ENCODE measurements at regions not wholly inside any gene's neighbourhood (a gene's known extent, or its start where the extent isn't known, plus 50 kb on each side); places are given as distances from the start of the nearest gene placed in this dataset.

DNA sequence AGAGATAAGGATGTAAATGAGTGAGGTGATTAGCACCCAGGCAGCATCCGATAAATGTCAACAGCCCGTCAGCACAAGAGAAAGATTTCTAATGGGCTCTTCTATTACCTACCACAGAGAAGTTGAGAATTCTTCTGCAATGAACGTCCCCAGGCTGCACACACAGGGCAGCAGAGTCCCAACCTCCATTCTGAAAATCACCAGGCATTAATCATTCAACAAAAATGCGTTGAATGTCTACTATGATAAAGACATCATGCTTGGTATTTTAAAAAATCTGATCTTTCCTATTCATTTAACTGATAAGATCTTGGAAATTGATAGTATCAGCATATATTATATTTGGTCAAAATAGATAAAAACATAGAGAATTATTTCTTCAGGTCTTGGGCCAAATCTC, 59.5 kb upstream of the VGLL2 start:
- H2BK15ac ChIP-seq (ENCODE audit: low read depth, poor library complexity, severe bottlenecking) = no peak overlapping the region
- H3K9ac ChIP-seq (ENCODE audit: low read length) = no peak overlapping the region
- no peak overlapping the region for H3K27ac ChIP-seq (ENCODE audit: low read length, poor library complexity, severe bottlenecking)
- no peak overlapping the region for H3K23ac ChIP-seq (ENCODE audit: low read length in 2 of 2)
- H2BK12ac ChIP-seq (ENCODE audit: low read length in 2 of 2) = no peak overlapping the region
- no peak overlapping the region for H3K14ac ChIP-seq (ENCODE audit: low read length in 2 of 2)
- no peak overlapping the region for H2BK5ac ChIP-seq (ENCODE audit: low read depth, low read length, poor library complexity, severe bottlenecking)
- no peak overlapping the region for H3K4me3 ChIP-seq (ENCODE audit: insufficient read depth in 1 of 2, low read depth in 1 of 2, low read length in 2 of 2)
- no peak overlapping the region for H3K4me2 ChIP-seq (ENCODE audit: low read length, poor library complexity, severe bottlenecking)
- no peak overlapping the region for H4K91ac ChIP-seq (ENCODE audit: low read length)
- no peaks in the 10 kb centered on the region for H3K27me3 ChIP-seq (ENCODE audit: control insufficient read depth in 1 of 2, insufficient read depth in 1 of 2, low read length in 2 of 2)
- 22% methylated on average over 3 of the region's 4 CpGs for WGBS
- H2BK120ac ChIP-seq (ENCODE audit: low read depth, low read length) = no peak overlapping the region
- no peaks in the 10 kb centered on the region for H3K36me3 ChIP-seq (ENCODE audit: control insufficient read depth in 1 of 2, insufficient read depth in 2 of 2, low read depth in 1 of 2, low read length in 2 of 2)
- H3K9me3 ChIP-seq (ENCODE audit: control insufficient read depth, low read length) = no peaks in the 10 kb centered on the region
- H3K79me1 ChIP-seq (replicated peaks; ENCODE audit: low read length, poor library complexity, severe bottlenecking) = no peaks in the 10 kb centered on the region
- H3K4ac ChIP-seq (ENCODE audit: low read depth in 1 of 2, low read length in 2 of 2) = no peak overlapping the region
- H3K4me1 ChIP-seq (ENCODE audit: control insufficient read depth, insufficient read depth, low read depth, low read length) = no peaks in the 10 kb centered on the region
- no peak overlapping the region for H2AK5ac ChIP-seq (ENCODE audit: low read length, severe bottlenecking)
- no peak overlapping the region for H3K18ac ChIP-seq (ENCODE audit: low read depth in 1 of 2, low read length in 2 of 2)
- no peak overlapping the region for H4K8ac ChIP-seq (ENCODE audit: low read length)
- no peak overlapping the region for H2AFZ ChIP-seq (ENCODE audit: low read depth, low read length)
- DNase-seq = no peak

DNA sequence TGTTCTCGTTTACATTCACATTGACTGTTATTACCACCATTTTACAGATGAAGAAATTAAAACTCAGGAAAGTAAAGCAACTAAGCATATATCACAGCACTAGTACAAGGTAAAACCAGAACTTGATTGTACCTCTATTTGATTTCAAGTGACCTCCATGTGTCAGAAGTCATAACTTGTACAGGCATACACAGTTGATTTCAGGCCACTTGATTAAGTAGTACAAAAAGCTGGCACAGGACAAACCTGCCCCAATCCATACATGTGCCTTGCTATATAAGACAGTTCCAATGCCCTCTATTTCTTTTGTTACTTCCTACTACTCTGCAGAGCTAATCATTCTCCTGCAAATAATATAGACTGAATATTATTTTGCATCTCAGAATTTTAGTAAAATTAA, 58.8 kb upstream of the VGLL2 start:
- H3K23ac ChIP-seq (ENCODE audit: low read length in 2 of 2) = no peak overlapping the region
- no peak overlapping the region for H4K8ac ChIP-seq (ENCODE audit: low read length)
- H3K4ac ChIP-seq (ENCODE audit: low read depth in 1 of 2, low read length in 2 of 2) = no peak overlapping the region
- H3K27me3 ChIP-seq (ENCODE audit: control insufficient read depth in 1 of 2, insufficient read depth in 1 of 2, low read length in 2 of 2) = no peaks in the 10 kb centered on the region
- H2AK5ac ChIP-seq (ENCODE audit: low read length, severe bottlenecking) = no peak overlapping the region
- DNase-seq = no peak
- H3K4me2 ChIP-seq (ENCODE audit: low read length, poor library complexity, severe bottlenecking) = no peak overlapping the region
- no peak overlapping the region for H2BK12ac ChIP-seq (ENCODE audit: low read length in 2 of 2)
- H3K14ac ChIP-seq (ENCODE audit: low read length in 2 of 2) = no peak overlapping the region
- H3K79me1 ChIP-seq (replicated peaks; ENCODE audit: low read length, poor library complexity, severe bottlenecking) = no peaks in the 10 kb centered on the region
- H3K18ac ChIP-seq (ENCODE audit: low read depth in 1 of 2, low read length in 2 of 2) = no peak overlapping the region
- no peak overlapping the region for H2AFZ ChIP-seq (ENCODE audit: low read depth, low read length)
- H3K9ac ChIP-seq (ENCODE audit: low read length) = no peak overlapping the region
- no peak overlapping the region for H4K91ac ChIP-seq (ENCODE audit: low read length)
- no peak overlapping the region for H3K4me3 ChIP-seq (ENCODE audit: insufficient read depth in 1 of 2, low read depth in 1 of 2, low read length in 2 of 2)
- no peak overlapping the region for H2BK5ac ChIP-seq (ENCODE audit: low read depth, low read length, poor library complexity, severe bottlenecking)
- H2BK120ac ChIP-seq (ENCODE audit: low read depth, low read length) = no peak overlapping the region
- no peaks in the 10 kb centered on the region for H3K4me1 ChIP-seq (ENCODE audit: control insufficient read depth, insufficient read depth, low read depth, low read length)
- H3K27ac ChIP-seq (ENCODE audit: low read length, poor library complexity, severe bottlenecking) = no peak overlapping the region
- 100% methylated on average over 1 of the region's 1 CpG for WGBS
- H3K9me3 ChIP-seq (ENCODE audit: control insufficient read depth, low read length) = no peaks in the 10 kb centered on the region
- H3K36me3 ChIP-seq (ENCODE audit: control insufficient read depth in 1 of 2, insufficient read depth in 2 of 2, low read depth in 1 of 2, low read length in 2 of 2) = no peaks in the 10 kb centered on the region
- no peak overlapping the region for H2BK15ac ChIP-seq (ENCODE audit: low read depth, poor library complexity, severe bottlenecking)

DNA sequence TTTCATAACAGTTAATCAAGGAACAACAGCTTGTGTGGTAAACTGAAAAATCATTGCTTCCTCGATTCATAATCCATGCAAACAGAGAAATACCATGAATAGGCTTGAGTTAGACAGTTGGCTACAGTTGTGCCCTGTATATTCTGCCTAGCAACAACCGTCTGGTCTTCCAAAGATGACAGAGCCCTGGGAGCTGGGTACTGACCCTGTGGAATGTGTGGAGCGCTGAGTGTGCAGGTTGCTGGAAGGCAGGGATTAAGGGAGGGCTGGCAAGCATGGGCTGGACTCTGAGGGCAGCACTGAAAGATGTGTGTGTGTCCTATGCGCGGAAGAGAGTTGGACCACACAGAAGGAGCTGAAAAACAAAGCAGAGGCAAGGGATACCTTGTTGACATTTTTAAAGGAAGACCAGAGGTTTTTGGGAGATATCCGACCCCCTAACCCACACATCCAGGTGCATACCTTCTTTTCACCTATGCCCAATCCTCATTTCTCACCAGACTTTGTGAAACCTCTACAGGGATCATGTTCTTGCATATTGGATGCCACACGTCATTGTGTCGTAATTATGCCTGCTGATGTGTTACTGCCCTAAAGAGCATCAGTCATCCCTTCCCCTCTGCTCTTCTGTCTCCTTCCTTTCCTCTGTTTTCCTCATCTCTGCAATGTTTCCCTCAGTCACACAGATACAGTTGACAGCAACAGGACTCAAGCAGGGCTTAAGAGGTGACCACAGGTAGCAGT, 58.2 kb upstream of the VGLL2 start:
- Histone ChIP-seq H2AK5ac (ENCODE audit: low read length, severe bottlenecking) (no peak overlapping the region), H4K8ac (ENCODE audit: low read length) (no peak overlapping the region), H2BK12ac (ENCODE audit: low read length in 2 of 2) (no peak overlapping the region), H2BK120ac (ENCODE audit: low read depth, low read length) (no peak overlapping the region), H3K36me3 (ENCODE audit: control insufficient read depth in 1 of 2, insufficient read depth in 2 of 2, low read depth in 1 of 2, low read length in 2 of 2) (no peaks in the 10 kb centered on the region), H3K4me2 (ENCODE audit: low read length, poor library complexity, severe bottlenecking) (no peak overlapping the region), H2BK5ac (ENCODE audit: low read depth, low read length, poor library complexity, severe bottlenecking) (no peak overlapping the region), H3K9me3 (ENCODE audit: control insufficient read depth, low read length) (no peaks in the 10 kb centered on the region), H3K9ac (ENCODE audit: low read length) (no peak overlapping the region), H3K14ac (ENCODE audit: low read length in 2 of 2) (no peak overlapping the region), H3K27ac (ENCODE audit: low read length, poor library complexity, severe bottlenecking) (no peak overlapping the region), H2AFZ (ENCODE audit: low read depth, low read length) (no peak overlapping the region), H3K4ac (ENCODE audit: low read depth in 1 of 2, low read length in 2 of 2) (no peak overlapping the region), H3K27me3 (ENCODE audit: control insufficient read depth in 1 of 2, insufficient read depth in 1 of 2, low read length in 2 of 2) (no peaks in the 10 kb centered on the region), H3K4me1 (ENCODE audit: control insufficient read depth, insufficient read depth, low read depth, low read length) (no peaks in the 10 kb centered on the region), H3K18ac (ENCODE audit: low read depth in 1 of 2, low read length in 2 of 2) (no peak overlapping the region), H3K79me1 (replicated peaks; ENCODE audit: low read length, poor library complexity, severe bottlenecking) (no peaks in the 10 kb centered on the region), H2BK15ac (ENCODE audit: low read depth, poor library complexity, severe bottlenecking) (no peak overlapping the region), H3K23ac (ENCODE audit: low read length in 2 of 2) (no peak overlapping the region), H4K91ac (ENCODE audit: low read length) (no peak overlapping the region), H3K4me3 (ENCODE audit: insufficient read depth in 1 of 2, low read depth in 1 of 2, low read length in 2 of 2) (no peak overlapping the region)
- DNase-seq = no peak
- 68% methylated on average over 8 of the region's 8 CpGs for WGBS

DNA sequence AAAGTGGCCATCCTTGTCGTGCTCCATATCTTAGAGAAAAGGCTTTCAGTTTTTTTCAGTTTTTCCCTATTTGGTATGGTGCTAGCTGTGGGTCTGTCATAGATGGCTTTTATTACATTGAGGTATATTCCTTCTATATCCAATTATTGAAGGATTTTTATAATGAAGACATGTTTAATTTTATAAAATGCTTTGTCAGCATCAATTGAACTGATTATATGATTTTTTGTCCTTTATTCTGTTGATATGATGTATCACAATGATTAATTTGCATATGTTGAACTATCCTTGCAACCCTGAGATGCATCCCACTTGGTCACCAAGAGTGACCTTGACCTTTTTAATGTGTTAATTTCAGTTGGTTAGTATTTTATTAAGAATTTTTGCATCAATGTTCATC, 55.1 kb upstream of the VGLL2 start:
- H3K14ac ChIP-seq (ENCODE audit: low read length in 2 of 2) = no peak overlapping the region
- H3K4me3 ChIP-seq (ENCODE audit: insufficient read depth in 1 of 2, low read depth in 1 of 2, low read length in 2 of 2) = no peak overlapping the region
- no peaks in the 10 kb centered on the region for H3K4me1 ChIP-seq (ENCODE audit: control insufficient read depth, insufficient read depth, low read depth, low read length)
- H2BK5ac ChIP-seq (ENCODE audit: low read depth, low read length, poor library complexity, severe bottlenecking) = no peak overlapping the region
- no CpG with 5 or more reads among the region's 1 CpG for WGBS
- no peak overlapping the region for H4K91ac ChIP-seq (ENCODE audit: low read length)
- H3K9me3 ChIP-seq (ENCODE audit: control insufficient read depth, low read length) = no peaks in the 10 kb centered on the region
- H3K36me3 ChIP-seq (ENCODE audit: control insufficient read depth in 1 of 2, insufficient read depth in 2 of 2, low read depth in 1 of 2, low read length in 2 of 2) = no peaks in the 10 kb centered on the region
- H3K79me1 ChIP-seq (replicated peaks; ENCODE audit: low read length, poor library complexity, severe bottlenecking) = no peaks in the 10 kb centered on the region
- no peak overlapping the region for H2BK120ac ChIP-seq (ENCODE audit: low read depth, low read length)
- no peak overlapping the region for H2BK12ac ChIP-seq (ENCODE audit: low read length in 2 of 2)
- no peak overlapping the region for H4K8ac ChIP-seq (ENCODE audit: low read length)
- H3K4ac ChIP-seq (ENCODE audit: low read depth in 1 of 2, low read length in 2 of 2) = no peak overlapping the region
- H3K23ac ChIP-seq (ENCODE audit: low read length in 2 of 2) = no peak overlapping the region
- no peak for DNase-seq
- H3K18ac ChIP-seq (ENCODE audit: low read depth in 1 of 2, low read length in 2 of 2) = no peak overlapping the region
- H3K27ac ChIP-seq (ENCODE audit: low read length, poor library complexity, severe bottlenecking) = no peak overlapping the region
- H2AK5ac ChIP-seq (ENCODE audit: low read length, severe bottlenecking) = no peak overlapping the region
- no peak overlapping the region for H2AFZ ChIP-seq (ENCODE audit: low read depth, low read length)
- no peaks in the 10 kb centered on the region for H3K27me3 ChIP-seq (ENCODE audit: control insufficient read depth in 1 of 2, insufficient read depth in 1 of 2, low read length in 2 of 2)
- no peak overlapping the region for H3K4me2 ChIP-seq (ENCODE audit: low read length, poor library complexity, severe bottlenecking)
- H3K9ac ChIP-seq (ENCODE audit: low read length) = no peak overlapping the region
- H2BK15ac ChIP-seq (ENCODE audit: low read depth, poor library complexity, severe bottlenecking) = no peak overlapping the region
